ENCODE measurements at regions not wholly inside any gene's neighbourhood (a gene's known extent, or its start where the extent isn't known, plus 50 kb on each side); places are given as distances from the start of the nearest gene placed in this dataset.

- CTCF ChIA-PET: no interaction called here
- dilution Hi-C loops (cut with HindIII; ENCODE audit: low sequenced_read_pairs, unreplicated experiment): no loop called here
- H2BK120ac ChIP-seq (ENCODE audit: low read depth, low read length): no peak overlapping the region
Observed at GRCh38 chr10:45082176-45082575, 81.5 kb downstream of the ZNF22 start.

More at GRCh38 chr10:45082176-45082575, 81.5 kb downstream of the ZNF22 start:
- no peak overlapping the region for H4K5ac ChIP-seq (ENCODE audit: low read depth, low read length)
- no peak overlapping the region for H3K14ac ChIP-seq (replicated peaks; ENCODE audit: low read depth, low read length)
- no peaks in the 10 kb centered on the region for H3K36me3 ChIP-seq (ENCODE audit: control insufficient read depth, insufficient read depth, low read length)
- H3K79me1 ChIP-seq (ENCODE audit: low read depth in 1 of 2, low read length in 2 of 2): no peaks in the 10 kb centered on the region
- no peak overlapping the region for H3K9ac ChIP-seq (ENCODE audit: low read depth, low read length)
- no peak overlapping the region for H4K91ac ChIP-seq (ENCODE audit: insufficient read depth, low read depth, low read length)
- no peak overlapping the region for H3K4me2 ChIP-seq (ENCODE audit: low read depth, low read length)
- H2AK9ac ChIP-seq (replicated peaks; ENCODE audit: low read depth, low read length, poor library complexity): no peak overlapping the region
- no peaks in the 10 kb centered on the region for H4K20me1 ChIP-seq (ENCODE audit: insufficient read depth, low read length)
- no peak overlapping the region for H2AK5ac ChIP-seq (ENCODE audit: low read depth, low read length)
- H3K4ac ChIP-seq (ENCODE audit: low read depth, low read length): no peak overlapping the region
- DNase-seq (no peak), ATAC-seq (ENCODE audit: low read depth) (no peak)
- H2BK5ac ChIP-seq (ENCODE audit: low read depth, low read length, poor library complexity, severe bottlenecking): no peak overlapping the region
- no CpG with 5 or more reads among the region's 1 CpG for WGBS, 2 experiments (ENCODE audit: extremely low coverage in 2 of 2, insufficient read length in 1 of 2)
- H3K9me3 ChIP-seq (ENCODE audit: control insufficient read depth, insufficient read depth, low read length): no peaks in the 10 kb centered on the region
- intact Hi-C loops (cut with micrococcal nuclease) (loop anchor here (10.0 kb wide), 1 partner anchor 93 kb away; no protein-coding TSS in a partner anchor), in situ Hi-C loops (cut with MboI; ENCODE audit: low sequenced_read_pairs) (no loop called here)
- no peaks in the 10 kb centered on the region; the same call in 1 of the 2 replicates for H3K27me3 ChIP-seq (ENCODE audit: control insufficient read depth, insufficient read depth, low read length)
- no peaks in the 10 kb centered on the region for H3K9me1 ChIP-seq (ENCODE audit: insufficient read depth, low read length)
- POLR2A ChIA-PET (ENCODE audit: unreplicated experiment): no interaction called here
- BruUV-seq (replicated peaks): no TSS peak
- H3K4me3 ChIP-seq (ENCODE audit: insufficient read depth, low read depth, low read length): no peak overlapping the region
- no peak overlapping the region for H3K56ac ChIP-seq (ENCODE audit: extremely low read depth, insufficient read depth, low read length)
- no peaks in the 10 kb centered on the region for H3K4me1 ChIP-seq (ENCODE audit: control insufficient read depth, insufficient read depth, low read length)
- no peak overlapping the region for H2BK15ac ChIP-seq (ENCODE audit: low read depth, low read length)
- no peak overlapping the region for H3K23ac ChIP-seq (ENCODE audit: low read depth, low read length)
- TF ChIP-seq RAD21 (IDR thresholded peaks at IDR 0.05; ENCODE audit: low read length): no peak
- TF ChIP-seq MAZ (IDR thresholded peaks at IDR 0.05; ENCODE audit: borderline replicate concordance, low read depth, low read length): no peak
- no peak for TF ChIP-seq MAFK (IDR thresholded peaks at IDR 0.05; ENCODE audit: low read depth, low read length)
- no peak for TF ChIP-seq USF2 (IDR thresholded peaks at IDR 0.05; ENCODE audit: low read depth, low read length)
- TF ChIP-seq CEBPB (IDR thresholded peaks at IDR 0.05; ENCODE audit: low read depth, low read length): no peak
- no peak for TF ChIP-seq RFX5 (IDR thresholded peaks at IDR 0.05; ENCODE audit: low read depth, low read length)
- no peak for TF ChIP-seq ELK1 (IDR thresholded peaks at IDR 0.05; ENCODE audit: borderline replicate concordance, low read depth, low read length)
- no peak for TF ChIP-seq CHD1 (IDR thresholded peaks at IDR 0.05; ENCODE audit: low read depth, low read length)
- no peak for TF ChIP-seq BHLHE40 (IDR thresholded peaks at IDR 0.05; ENCODE audit: low read depth, low read length)
- TF ChIP-seq POLR2A (IDR thresholded peaks at IDR 0.05; ENCODE audit: low read depth, low read length): no peak
- TF ChIP-seq, protein P1, sequence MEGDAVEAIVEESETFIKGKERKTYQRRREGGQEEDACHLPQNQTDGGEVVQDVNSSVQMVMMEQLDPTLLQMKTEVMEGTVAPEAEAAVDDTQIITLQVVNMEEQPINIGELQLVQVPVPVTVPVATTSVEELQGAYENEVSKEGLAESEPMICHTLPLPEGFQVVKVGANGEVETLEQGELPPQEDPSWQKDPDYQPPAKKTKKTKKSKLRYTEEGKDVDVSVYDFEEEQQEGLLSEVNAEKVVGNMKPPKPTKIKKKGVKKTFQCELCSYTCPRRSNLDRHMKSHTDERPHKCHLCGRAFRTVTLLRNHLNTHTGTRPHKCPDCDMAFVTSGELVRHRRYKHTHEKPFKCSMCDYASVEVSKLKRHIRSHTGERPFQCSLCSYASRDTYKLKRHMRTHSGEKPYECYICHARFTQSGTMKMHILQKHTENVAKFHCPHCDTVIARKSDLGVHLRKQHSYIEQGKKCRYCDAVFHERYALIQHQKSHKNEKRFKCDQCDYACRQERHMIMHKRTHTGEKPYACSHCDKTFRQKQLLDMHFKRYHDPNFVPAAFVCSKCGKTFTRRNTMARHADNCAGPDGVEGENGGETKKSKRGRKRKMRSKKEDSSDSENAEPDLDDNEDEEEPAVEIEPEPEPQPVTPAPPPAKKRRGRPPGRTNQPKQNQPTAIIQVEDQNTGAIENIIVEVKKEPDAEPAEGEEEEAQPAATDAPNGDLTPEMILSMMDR (conservative IDR thresholded peaks at IDR 0.05; ENCODE audit: low read depth, low read length): no peak
- TF ChIP-seq NFE2L2 (IDR thresholded peaks at IDR 0.05; ENCODE audit: low read depth, low read length): no peak
- no peak for TF ChIP-seq FOS (IDR thresholded peaks at IDR 0.05; ENCODE audit: low read depth, low read length)
- H3K18ac ChIP-seq (ENCODE audit: low read depth, low read length): no peak overlapping the region
- H2BK20ac ChIP-seq (ENCODE audit: low read depth, low read length): no peak overlapping the region
- H2AFZ ChIP-seq (replicated peaks; ENCODE audit: low read length, poor library complexity): no peak overlapping the region
- H4K8ac ChIP-seq (ENCODE audit: low read depth in 2 of 2, low read length in 2 of 2): no peak overlapping the region
- no peak overlapping the region for H3K27ac ChIP-seq (ENCODE audit: insufficient read depth, low read length)
